Activated CD8-positive, alpha-beta T cell treated with anti-CD3 and anti-CD28 coated beads for 36 hours (primary cell): ENCODE measurements at regions not wholly inside any gene's neighbourhood (a gene's known extent, or its start where the extent isn't known, plus 50 kb on each side); places are given as distances from the start of the nearest gene placed in this dataset.

Experiments
- ATAC-seq: fragments of 200-7000 bp; cut with Tn5 transposase; one replicate; pipeline ENCODE4 v1.10.0; 2021; ENCODE audit warnings: mild to moderate bottlenecking, moderate library complexity
- CTCF ChIA-PET: fragments of 350-600 bp; sonication (Branson Sonifier 250); formaldehyde crosslinking; loops from one replicate; lab custom pipeline; 2021; ENCODE audit warnings: antibody characterized with exemption; lab: Charles Lee
- POLR2A ChIA-PET: fragments of 350-600 bp; sonication (Branson Sonifier 250); formaldehyde crosslinking; loops from one replicate; lab custom pipeline; 2021; ENCODE audit warnings: antibody characterized with exemption; lab: Charles Lee
- DNase-seq: peaks from one replicate; pipeline ENCODE4 v3.0.0-alpha.2; 2020
- H3K27ac Mint-ChIP-seq: one replicate; pipeline ENCODE4 v1.8.0; 2021; ENCODE audit warnings: mild to moderate bottlenecking, mixed read lengths
- H3K27me3 Mint-ChIP-seq: one replicate; pipeline ENCODE4 v1.8.0; 2021; ENCODE audit warnings: mixed read lengths
- H3K36me3 Mint-ChIP-seq: one replicate; pipeline ENCODE4 v1.8.0; 2021; ENCODE audit warnings: low read depth, mixed read lengths
- H3K4me1 Mint-ChIP-seq: one replicate; pipeline ENCODE4 v1.8.0; 2021; ENCODE audit warnings: low read depth, mixed read lengths
- H3K4me3 Mint-ChIP-seq: one replicate; pipeline ENCODE4 v1.8.0; 2021; ENCODE audit warnings: mild to moderate bottlenecking, moderate library complexity, mixed read lengths
- H3K9me3 Mint-ChIP-seq: one replicate; pipeline ENCODE4 v1.8.0; 2021; ENCODE audit warnings: mixed read lengths
- intact Hi-C: fragments of 100-400 bp; cut with micrococcal nuclease; formaldehyde crosslinking; loops from one replicate; pipeline ENCODE4 v1.10.0; 2022
- TF ChIP-seq, protein P1 (sequence below): fragments of 200-600 bp; IDR thresholded peaks from one replicate; pipeline ENCODE4 v1.8.0; 2022; ENCODE audit warnings: antibody characterized with exemption, mild to moderate bottlenecking

DNA sequence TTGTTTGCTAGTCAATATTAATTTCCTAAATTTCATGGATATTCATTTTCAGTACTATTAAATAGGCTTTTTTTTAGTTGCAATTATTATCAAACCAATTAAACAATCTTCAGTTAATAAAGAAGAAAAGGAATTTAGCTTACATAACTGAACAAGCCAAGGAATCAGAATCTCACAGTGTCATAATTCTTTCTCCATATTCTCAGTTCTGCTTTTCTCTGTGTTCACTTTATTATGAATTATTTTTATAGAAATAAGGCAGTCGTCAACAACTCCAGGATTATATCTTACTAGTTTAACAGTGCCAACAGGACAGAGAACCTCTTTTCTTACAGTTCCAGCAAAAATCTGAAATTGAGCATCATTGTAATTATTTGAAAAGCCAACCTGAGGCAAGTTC is 221.7 kb downstream of the CGGBP1 start:
- POLR2A ChIA-PET, result no interaction called here

DNA sequence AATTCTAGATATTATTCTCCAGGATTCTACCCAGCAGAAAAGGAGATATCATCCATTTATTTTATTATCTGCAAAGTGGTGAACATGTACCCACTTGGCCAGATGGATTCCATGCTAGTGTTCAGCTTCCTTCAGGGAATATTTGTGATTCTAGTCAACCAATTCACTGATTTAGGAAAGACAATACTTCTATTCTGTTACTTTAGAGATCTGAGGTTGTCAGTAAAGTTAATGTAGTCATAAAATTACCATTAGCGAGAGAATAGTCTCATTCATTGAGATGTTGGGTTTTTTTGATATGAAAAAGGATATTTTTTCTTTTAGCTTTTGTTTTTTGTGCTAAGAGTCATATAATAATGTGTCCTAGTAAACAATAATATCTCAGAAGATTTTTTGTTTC is 222.8 kb downstream of the CGGBP1 start:
- no peaks in the 10 kb centered on the region for H3K4me1 Mint-ChIP-seq
- ChIA-PET POLR2A (no interaction called here), CTCF (no interaction called here)
- no peak for ATAC-seq
- TF ChIP-seq, protein P1, sequence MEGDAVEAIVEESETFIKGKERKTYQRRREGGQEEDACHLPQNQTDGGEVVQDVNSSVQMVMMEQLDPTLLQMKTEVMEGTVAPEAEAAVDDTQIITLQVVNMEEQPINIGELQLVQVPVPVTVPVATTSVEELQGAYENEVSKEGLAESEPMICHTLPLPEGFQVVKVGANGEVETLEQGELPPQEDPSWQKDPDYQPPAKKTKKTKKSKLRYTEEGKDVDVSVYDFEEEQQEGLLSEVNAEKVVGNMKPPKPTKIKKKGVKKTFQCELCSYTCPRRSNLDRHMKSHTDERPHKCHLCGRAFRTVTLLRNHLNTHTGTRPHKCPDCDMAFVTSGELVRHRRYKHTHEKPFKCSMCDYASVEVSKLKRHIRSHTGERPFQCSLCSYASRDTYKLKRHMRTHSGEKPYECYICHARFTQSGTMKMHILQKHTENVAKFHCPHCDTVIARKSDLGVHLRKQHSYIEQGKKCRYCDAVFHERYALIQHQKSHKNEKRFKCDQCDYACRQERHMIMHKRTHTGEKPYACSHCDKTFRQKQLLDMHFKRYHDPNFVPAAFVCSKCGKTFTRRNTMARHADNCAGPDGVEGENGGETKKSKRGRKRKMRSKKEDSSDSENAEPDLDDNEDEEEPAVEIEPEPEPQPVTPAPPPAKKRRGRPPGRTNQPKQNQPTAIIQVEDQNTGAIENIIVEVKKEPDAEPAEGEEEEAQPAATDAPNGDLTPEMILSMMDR, result no peak
- no peak overlapping the region for H3K4me3 Mint-ChIP-seq
- H3K36me3 Mint-ChIP-seq, result no peaks in the 10 kb centered on the region
- no peaks in the 10 kb centered on the region for H3K9me3 Mint-ChIP-seq
- no peak for DNase-seq
- intact Hi-C loops, result no loop called here
- H3K27ac Mint-ChIP-seq, result no peak overlapping the region
- peaks cover 2% of the 10 kb centered on the region for H3K27me3 Mint-ChIP-seq

More for the DNA sequence above, 221.7 kb downstream of the CGGBP1 start:
- CTCF ChIA-PET, result no interaction called here
- Mint-ChIP-seq H3K27me3 (peaks cover 2% of the 10 kb centered on the region), H3K4me3 (no peak overlapping the region), H3K9me3 (peaks cover 1% of the 10 kb centered on the region), H3K4me1 (no peaks in the 10 kb centered on the region), H3K27ac (no peak overlapping the region), H3K36me3 (no peaks in the 10 kb centered on the region)
- DNase-seq (no peak), ATAC-seq (no peak)
- TF ChIP-seq, protein P1, result no peak
- intact Hi-C loops, result no loop called here

DNA sequence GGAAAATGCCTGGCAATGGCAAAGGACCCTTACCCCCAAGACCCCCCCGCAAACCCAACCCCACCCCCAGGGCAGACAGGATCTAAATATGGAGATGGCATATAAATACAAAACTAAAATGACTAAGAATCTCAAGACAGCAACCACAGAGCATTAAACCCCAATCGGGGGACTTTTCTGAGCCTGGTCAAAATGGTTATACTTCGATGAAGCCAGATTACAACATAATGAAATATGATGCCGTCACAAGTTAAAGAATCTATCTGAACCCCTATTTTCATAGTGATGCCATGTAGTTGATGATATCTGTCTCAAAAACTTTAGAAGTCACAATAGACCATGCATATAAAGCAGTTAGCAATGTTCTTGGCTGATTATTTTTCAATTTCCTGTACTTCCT is 223.6 kb downstream of the CGGBP1 start:
- H3K27ac Mint-ChIP-seq, result no peak overlapping the region
- ATAC-seq (no peak), DNase-seq (no peak)
- TF ChIP-seq, protein P1, result no peak
- no peak overlapping the region for H3K4me3 Mint-ChIP-seq
- CTCF ChIA-PET, result no interaction called here
- no peaks in the 10 kb centered on the region for H3K36me3 Mint-ChIP-seq
- POLR2A ChIA-PET, result no interaction called here
- intact Hi-C loops, result no loop called here
- no peaks in the 10 kb centered on the region for H3K9me3 Mint-ChIP-seq
- H3K4me1 Mint-ChIP-seq, result no peaks in the 10 kb centered on the region
- H3K27me3 Mint-ChIP-seq, result peaks cover 2% of the 10 kb centered on the region

DNA sequence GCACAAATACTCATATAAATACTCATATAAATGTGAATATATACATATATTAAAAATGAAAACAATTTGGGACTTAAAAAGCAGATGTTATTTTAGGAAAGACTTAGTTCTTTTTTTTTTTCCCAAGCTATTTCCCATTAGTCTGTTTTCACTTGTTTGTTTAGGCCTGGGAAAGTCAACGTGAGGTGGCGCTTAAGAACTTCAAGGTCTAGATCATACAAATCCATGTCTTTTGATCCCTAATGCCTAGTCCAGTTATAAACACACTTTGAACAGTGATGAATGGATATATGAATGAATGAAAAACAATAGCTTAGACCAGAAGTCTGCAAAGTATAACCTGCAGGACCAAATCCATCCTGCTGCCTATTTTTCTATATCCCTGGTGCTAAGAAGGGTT is 224.5 kb downstream of the CGGBP1 start:
- Mint-ChIP-seq H3K27ac (no peak overlapping the region), H3K4me3 (no peak overlapping the region), H3K9me3 (no peaks in the 10 kb centered on the region), H3K4me1 (no peaks in the 10 kb centered on the region), H3K36me3 (no peaks in the 10 kb centered on the region), H3K27me3 (peaks cover 2% of the 10 kb centered on the region)
- CTCF ChIA-PET, result no interaction called here
- DNase-seq, result no peak
- ATAC-seq, result no peak
- TF ChIP-seq, protein P1, result no peak
- intact Hi-C loops, result no loop called here
- POLR2A ChIA-PET, result no interaction called here

DNA sequence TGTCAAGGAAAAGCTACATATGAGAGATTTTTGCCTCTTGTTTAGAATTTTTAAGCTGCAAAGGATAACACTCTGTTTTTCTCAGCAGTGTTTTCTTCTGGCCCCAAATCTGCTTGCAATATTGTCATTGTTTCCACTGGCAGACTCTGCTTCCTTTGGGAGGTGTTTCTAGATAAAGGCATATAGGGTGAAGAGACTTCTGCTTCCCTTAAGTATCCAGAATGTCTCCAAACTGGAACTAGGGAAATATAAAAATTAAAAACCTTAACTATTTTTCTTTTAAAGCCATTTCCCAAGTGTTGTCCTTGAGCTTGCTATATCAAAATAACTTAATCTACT is 225.8 kb downstream of the CGGBP1 start:
- ChIA-PET CTCF (interaction anchor here (1.4 kb wide), 1 partner anchor 8 kb away, joined by 3 read pairs; no protein-coding TSS in a partner anchor), POLR2A (no interaction called here)
- Mint-ChIP-seq H3K4me1 (no peaks in the 10 kb centered on the region), H3K9me3 (no peaks in the 10 kb centered on the region), H3K27me3 (peaks cover 2% of the 10 kb centered on the region), H3K36me3 (no peaks in the 10 kb centered on the region), H3K27ac (no peak overlapping the region), H3K4me3 (no peak overlapping the region)
- no peak for ATAC-seq
- TF ChIP-seq, protein P1, result no peak
- DNase-seq, result no peak
- intact Hi-C loops, result no loop called here
